A549 (cell line): ENCODE measurements at regions not wholly inside any gene's neighbourhood (a gene's known extent, or its start where the extent isn't known, plus 50 kb on each side); places are given as distances from the start of the nearest gene placed in this dataset.

Experiments used
- ATAC-seq, 2 experiments: fragments of 200-7000 bp in 1 of 2; fragments of >200 bp in 1 of 2; cut with Nextera tagmentation in 1 of 2; cut with Tn5 transposase in 1 of 2; 3 replicates each; pipeline versions ENCODE4 v1.8.0 to v1.9.1; 2018 to 2020; ENCODE audit warnings: mild to moderate bottlenecking in 1 of 2, moderate library complexity in 1 of 2
- CTCF ChIA-PET: fragments of 300-600 bp; sonication (Branson Sonifier 250); formaldehyde crosslinking; extraction: SDS; loops from one replicate; lab custom pipeline; 2021; ENCODE audit warnings: antibody characterized with exemption, inconsistent platforms; lab: Yijun Ruan, JAX
- POLR2A ChIA-PET: fragments of 350-600 bp; formaldehyde crosslinking; extraction: SDS; loops from one replicate; lab custom pipeline; 2021; ENCODE audit warnings: antibody characterized with exemption, inconsistent platforms; lab: Yijun Ruan, JAX
- DNase-seq, 2 experiments: peaks; one replicate each; pipeline versions ENCODE4 v3.0.0 to v3.0.0-alpha.2; 2011 to 2016; ENCODE audit warnings: low read depth in 1 of 2, low spot score in 1 of 2
- FAIRE-seq: peaks from 2 replicates; lab custom pipeline; 2011; peaks lifted over from hg19 to GRCh38; lab: Jason Lieb, UNC
- H3K27ac ChIP-seq, 2 experiments: fragments of >200 bp; sonication (Bioruptor Twin); formaldehyde crosslinking; 3 replicates each; pipeline ENCODE4 v1.5.1; 2016 to 2017
- H3K4me1 ChIP-seq: fragments of >200 bp; sonication (Bioruptor Twin); formaldehyde crosslinking; 3 replicates; pipeline ENCODE4 v1.6.1; 2016
- H3K4me2 ChIP-seq: fragments of >200 bp; sonication (Bioruptor Twin); formaldehyde crosslinking; 3 replicates; pipeline ENCODE4 v1.6.1; 2016
- H3K4me3 ChIP-seq: fragments of >200 bp; sonication (Bioruptor Twin); formaldehyde crosslinking; 3 replicates; pipeline ENCODE4 v1.5.1; 2016
- H3K9me3 ChIP-seq: fragments of >200 bp; sonication (Bioruptor Twin); formaldehyde crosslinking; 3 replicates; pipeline ENCODE4 v1.6.1; 2016
- BHLHE40 ChIP-seq: IDR thresholded peaks from 2 replicates; pipeline ENCODE4 v1.6.1; 2012; ENCODE audit warnings: low read depth, low read length, inconsistent platforms
- FOSB ChIP-seq: fragments of 250-450 bp; sonication (Bioruptor Pico); IDR thresholded peaks from 2 replicates; pipeline ENCODE4 v1.5.0; 2020; ENCODE audit warnings: mild to moderate bottlenecking, moderate library complexity
- FOSL2 ChIP-seq, 2 experiments: fragments of 450-650 bp in 1 of 2; fragments of >200 bp in 1 of 2; sonication (Bioruptor Twin) in 1 of 2; formaldehyde crosslinking; IDR thresholded peaks; 2 replicates each; pipeline versions ENCODE4 v1.5.0 to v1.6.1; 2016 to 2020; ENCODE audit warnings: mild to moderate bottlenecking in 1 of 2, moderate library complexity in 1 of 2
- GATA3 ChIP-seq: IDR thresholded peaks from 2 replicates; pipeline ENCODE4 v1.6.1; 2012; ENCODE audit warnings: borderline replicate concordance
- JUNB ChIP-seq: fragments of >200 bp; sonication (Bioruptor Twin); formaldehyde crosslinking; IDR thresholded peaks from 2 replicates; pipeline ENCODE4 v1.6.1; 2016
- KDM1A ChIP-seq: fragments of 200-600 bp; sonication (generic); IDR thresholded peaks from 2 replicates; pipeline ENCODE4 v1.6.1; 2016; ENCODE audit warnings: low read depth, mild to moderate bottlenecking
- MAFK ChIP-seq: fragments of 450-650 bp; IDR thresholded peaks from 2 replicates; pipeline ENCODE4 v1.6.1; 2014; ENCODE audit not compliant: partially characterized antibody
- NPAS2 ChIP-seq: fragments of 250-450 bp; sonication (Bioruptor Pico); IDR thresholded peaks from 2 replicates; pipeline ENCODE4 v1.8.0; 2022; ENCODE audit warnings: mild to moderate bottlenecking, moderate library complexity, borderline replicate concordance
- NR3C1 ChIP-seq: fragments of >200 bp; sonication (Bioruptor Twin); formaldehyde crosslinking; IDR thresholded peaks from 3 replicates; pipeline ENCODE4 v1.6.1; 2017
- PHF8 ChIP-seq: fragments of 200-600 bp; sonication (generic); IDR thresholded peaks from 2 replicates; pipeline ENCODE4 v1.6.1; 2016; ENCODE audit warnings: low read depth, mild to moderate bottlenecking, antibody characterized with exemption, moderate library complexity, borderline replicate concordance
- POLR2AphosphoS2 ChIP-seq: conservative IDR thresholded peaks from 2 replicates; pipeline ENCODE4 v1.6.1; 2012; ENCODE audit warnings: low read length, improper control_type of control experiment, inconsistent platforms
- RAD21 ChIP-seq, 2 experiments: fragments of >200 bp in 1 of 2; sonication (Bioruptor Twin) in 1 of 2; formaldehyde crosslinking in 1 of 2; IDR thresholded peaks in 1 of 2; conservative IDR thresholded peaks in 1 of 2; 2 replicates in 1 of 2; 3 replicates in 1 of 2; pipeline ENCODE4 v1.6.1; 2012 to 2018; ENCODE audit warnings: inconsistent platforms in 1 of 2
- RCOR1 ChIP-seq: fragments of 150-350 bp; IDR thresholded peaks from 2 replicates; pipeline ENCODE4 v1.6.1; 2014; ENCODE audit warnings: antibody characterized with exemption, low read length, low read depth
- SREBF2 ChIP-seq: fragments of 450-650 bp; IDR thresholded peaks from 2 replicates; pipeline ENCODE4 v1.6.1; 2014; ENCODE audit warnings: mild to moderate bottlenecking, moderate library complexity
- TFCP2L1 ChIP-seq: fragments of 250-450 bp; sonication (Bioruptor Pico); IDR thresholded peaks from 2 replicates; pipeline ENCODE4 v1.5.0; 2021; ENCODE audit warnings: mild to moderate bottlenecking
- TP53 ChIP-seq: fragments of 250-450 bp; sonication (Bioruptor Pico); IDR thresholded peaks from 2 replicates; pipeline ENCODE4 v1.5.0; 2021; ENCODE audit warnings: mild to moderate bottlenecking, moderate library complexity
- ZNF302 ChIP-seq: fragments of 250-450 bp; sonication (Bioruptor Pico); IDR thresholded peaks from 2 replicates; pipeline ENCODE4 v1.9.0; 2021; ENCODE audit warnings: inconsistent platforms, mild to moderate bottlenecking, moderate library complexity
- WGBS: methylation state at CpG from one replicate; pipeline ENCODE4 v1.1.6; 2017; ENCODE audit errors: missing lambda C conversion rate; 5-methylcytosine and 5-hydroxymethylcytosine counted together
- TF ChIP-seq, protein P1 (sequence below): fragments of 250-450 bp; sonication (Bioruptor Pico); IDR thresholded peaks from 2 replicates; pipeline ENCODE4 v1.5.0; 2020; ENCODE audit warnings: low read depth, mild to moderate bottlenecking, moderate library complexity
- TF ChIP-seq, protein P2 (sequence below): fragments of 450-650 bp; IDR thresholded peaks from 2 replicates; pipeline ENCODE4 v1.6.1; 2014; ENCODE audit warnings: antibody characterized with exemption
- TF ChIP-seq, protein P3 (sequence below): fragments of 150-350 bp; IDR thresholded peaks from 2 replicates; pipeline ENCODE4 v1.6.1; 2014; ENCODE audit warnings: low read depth, mild to moderate bottlenecking, low read length
- TF ChIP-seq, protein P4 (sequence below): fragments of 250-450 bp; sonication (Bioruptor Pico); IDR thresholded peaks from 2 replicates; pipeline ENCODE4 v1.5.0; 2021; ENCODE audit warnings: mild to moderate bottlenecking, moderate library complexity, borderline replicate concordance
- TF ChIP-seq, protein P5 (sequence below): fragments of >200 bp; sonication (Bioruptor Twin); formaldehyde crosslinking; IDR thresholded peaks from 2 replicates; pipeline ENCODE4 v1.6.1; 2016
- TF ChIP-seq, protein P6 (sequence below): fragments of >200 bp; sonication (Bioruptor Twin); formaldehyde crosslinking; IDR thresholded peaks from 3 replicates; pipeline ENCODE4 v1.5.1; 2016

DNA sequence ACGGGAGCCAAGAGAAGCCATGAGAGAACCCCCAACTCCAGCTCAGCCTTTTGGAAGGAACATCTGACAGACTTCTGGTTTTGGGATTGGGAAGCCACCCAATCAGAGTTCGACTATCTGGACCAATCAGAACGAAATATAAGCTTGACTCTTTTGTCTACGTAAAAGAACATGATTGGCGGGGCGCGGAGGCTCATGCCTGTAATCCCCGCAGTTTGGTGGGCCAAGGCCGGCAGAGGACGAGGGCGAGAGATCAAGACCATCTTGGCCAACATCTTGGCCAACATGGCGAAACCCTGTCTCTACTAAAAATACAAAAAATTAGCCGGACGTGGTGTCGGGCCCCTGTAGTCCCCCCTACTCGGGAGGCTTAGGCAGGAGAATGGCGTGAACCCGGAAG is 380.3 kb downstream of the TBL1XR1 start:
- H3K4me3 ChIP-seq: no peak overlapping the region
- no peak overlapping the region for H3K27ac ChIP-seq
- no peaks in the 10 kb centered on the region for H3K9me3 ChIP-seq
- 58% methylated on average over 14 of the region's 18 CpGs for WGBS
- POLR2A ChIA-PET: no interaction called here
- FAIRE-seq: no peak
- TF ChIP-seq TP53 (CRISPR knock-in tag) (no peak), NPAS2 (CRISPR knock-in tag) (no peak), ZNF302 (no peak), NR3C1 (no peak), MAFK (no peak), POLR2AphosphoS2 (no peak), FOSL2 (IDR thresholded peaks at IDR 0.05) (no peak), FOSL2 (CRISPR knock-in tag; IDR thresholded peaks at IDR 0.05) (no peak), GATA3 (no peak), TFCP2L1 (no peak), KDM1A (no peak), FOSB (CRISPR knock-in tag) (no peak), RCOR1 (no peak), PHF8 (no peak), SREBF2 (no peak), JUNB (no peak)
- TF ChIP-seq, protein P1, sequence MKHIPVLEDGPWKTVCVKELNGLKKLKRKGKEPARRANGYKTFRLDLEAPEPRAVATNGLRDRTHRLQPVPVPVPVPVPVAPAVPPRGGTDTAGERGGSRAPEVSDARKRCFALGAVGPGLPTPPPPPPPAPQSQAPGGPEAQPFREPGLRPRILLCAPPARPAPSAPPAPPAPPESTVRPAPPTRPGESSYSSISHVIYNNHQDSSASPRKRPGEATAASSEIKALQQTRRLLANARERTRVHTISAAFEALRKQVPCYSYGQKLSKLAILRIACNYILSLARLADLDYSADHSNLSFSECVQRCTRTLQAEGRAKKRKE (CRISPR knock-in tag): no peak
- TF ChIP-seq, protein P2, sequence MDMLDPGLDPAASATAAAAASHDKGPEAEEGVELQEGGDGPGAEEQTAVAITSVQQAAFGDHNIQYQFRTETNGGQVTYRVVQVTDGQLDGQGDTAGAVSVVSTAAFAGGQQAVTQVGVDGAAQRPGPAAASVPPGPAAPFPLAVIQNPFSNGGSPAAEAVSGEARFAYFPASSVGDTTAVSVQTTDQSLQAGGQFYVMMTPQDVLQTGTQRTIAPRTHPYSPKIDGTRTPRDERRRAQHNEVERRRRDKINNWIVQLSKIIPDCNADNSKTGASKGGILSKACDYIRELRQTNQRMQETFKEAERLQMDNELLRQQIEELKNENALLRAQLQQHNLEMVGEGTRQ: no peak
- TF ChIP-seq, protein P3, sequence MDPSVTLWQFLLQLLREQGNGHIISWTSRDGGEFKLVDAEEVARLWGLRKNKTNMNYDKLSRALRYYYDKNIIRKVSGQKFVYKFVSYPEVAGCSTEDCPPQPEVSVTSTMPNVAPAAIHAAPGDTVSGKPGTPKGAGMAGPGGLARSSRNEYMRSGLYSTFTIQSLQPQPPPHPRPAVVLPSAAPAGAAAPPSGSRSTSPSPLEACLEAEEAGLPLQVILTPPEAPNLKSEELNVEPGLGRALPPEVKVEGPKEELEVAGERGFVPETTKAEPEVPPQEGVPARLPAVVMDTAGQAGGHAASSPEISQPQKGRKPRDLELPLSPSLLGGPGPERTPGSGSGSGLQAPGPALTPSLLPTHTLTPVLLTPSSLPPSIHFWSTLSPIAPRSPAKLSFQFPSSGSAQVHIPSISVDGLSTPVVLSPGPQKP: no peak
- TF ChIP-seq, protein P4, sequence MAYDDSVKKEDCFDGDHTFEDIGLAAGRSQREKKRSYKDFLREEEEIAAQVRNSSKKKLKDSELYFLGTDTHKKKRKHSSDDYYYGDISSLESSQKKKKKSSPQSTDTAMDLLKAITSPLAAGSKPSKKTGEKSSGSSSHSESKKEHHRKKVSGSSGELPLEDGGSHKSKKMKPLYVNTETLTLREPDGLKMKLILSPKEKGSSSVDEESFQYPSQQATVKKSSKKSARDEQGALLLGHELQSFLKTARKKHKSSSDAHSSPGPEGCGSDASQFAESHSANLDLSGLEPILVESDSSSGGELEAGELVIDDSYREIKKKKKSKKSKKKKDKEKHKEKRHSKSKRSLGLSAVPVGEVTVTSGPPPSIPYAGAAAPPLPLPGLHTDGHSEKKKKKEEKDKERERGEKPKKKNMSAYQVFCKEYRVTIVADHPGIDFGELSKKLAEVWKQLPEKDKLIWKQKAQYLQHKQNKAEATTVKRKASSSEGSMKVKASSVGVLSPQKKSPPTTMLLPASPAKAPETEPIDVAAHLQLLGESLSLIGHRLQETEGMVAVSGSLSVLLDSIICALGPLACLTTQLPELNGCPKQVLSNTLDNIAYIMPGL (CRISPR knock-in tag): no peak
- TF ChIP-seq, all 56 proteins: peak for 0
- DNase-seq (no peak), ATAC-seq (no peak)
- CTCF ChIA-PET: no interaction called here
- H3K4me1 ChIP-seq: no peaks in the 10 kb centered on the region
- no peak overlapping the region for H3K4me2 ChIP-seq

DNA sequence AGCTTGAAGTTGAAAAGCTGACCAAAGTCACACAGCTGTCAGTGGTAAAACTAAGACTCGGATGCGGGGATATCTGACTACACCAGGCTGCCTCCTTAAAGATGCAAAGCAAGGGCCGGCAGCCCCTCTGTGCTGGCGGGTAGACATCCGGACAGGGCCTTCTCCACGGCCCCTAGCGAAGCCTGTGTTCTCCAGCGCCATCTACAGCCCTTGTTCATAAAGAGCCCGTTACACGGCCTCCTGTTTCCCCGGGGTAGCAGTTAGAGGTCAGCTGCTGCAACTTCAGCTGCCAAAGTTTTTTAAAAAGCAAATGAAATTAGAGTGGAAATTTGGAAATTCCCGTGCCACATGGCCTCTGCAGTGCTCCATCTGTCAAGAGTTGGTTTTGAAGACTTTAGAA is 383.0 kb downstream of the TBL1XR1 start:
- FAIRE-seq (no peak), DNase-seq (peak; percentile 5 to 39), ATAC-seq (peak; percentile 71 to 95; a peak in 5 of 6 replicates)
- no peak for TF ChIP-seq SREBF2
- TF ChIP-seq, protein P5, sequence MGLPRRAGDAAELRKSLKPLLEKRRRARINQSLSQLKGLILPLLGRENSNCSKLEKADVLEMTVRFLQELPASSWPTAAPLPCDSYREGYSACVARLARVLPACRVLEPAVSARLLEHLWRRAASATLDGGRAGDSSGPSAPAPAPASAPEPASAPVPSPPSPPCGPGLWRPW: no peak
- TF ChIP-seq RAD21 (conservative IDR thresholded peaks at IDR 0.05 in 1 of 2, IDR thresholded peaks at IDR 0.05 in 1 of 2): peak in 1 of 2 experiments; percentile 38; a peak in 2 of 5 replicates
- TF ChIP-seq, protein P6, sequence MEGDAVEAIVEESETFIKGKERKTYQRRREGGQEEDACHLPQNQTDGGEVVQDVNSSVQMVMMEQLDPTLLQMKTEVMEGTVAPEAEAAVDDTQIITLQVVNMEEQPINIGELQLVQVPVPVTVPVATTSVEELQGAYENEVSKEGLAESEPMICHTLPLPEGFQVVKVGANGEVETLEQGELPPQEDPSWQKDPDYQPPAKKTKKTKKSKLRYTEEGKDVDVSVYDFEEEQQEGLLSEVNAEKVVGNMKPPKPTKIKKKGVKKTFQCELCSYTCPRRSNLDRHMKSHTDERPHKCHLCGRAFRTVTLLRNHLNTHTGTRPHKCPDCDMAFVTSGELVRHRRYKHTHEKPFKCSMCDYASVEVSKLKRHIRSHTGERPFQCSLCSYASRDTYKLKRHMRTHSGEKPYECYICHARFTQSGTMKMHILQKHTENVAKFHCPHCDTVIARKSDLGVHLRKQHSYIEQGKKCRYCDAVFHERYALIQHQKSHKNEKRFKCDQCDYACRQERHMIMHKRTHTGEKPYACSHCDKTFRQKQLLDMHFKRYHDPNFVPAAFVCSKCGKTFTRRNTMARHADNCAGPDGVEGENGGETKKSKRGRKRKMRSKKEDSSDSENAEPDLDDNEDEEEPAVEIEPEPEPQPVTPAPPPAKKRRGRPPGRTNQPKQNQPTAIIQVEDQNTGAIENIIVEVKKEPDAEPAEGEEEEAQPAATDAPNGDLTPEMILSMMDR: peak; percentile 19; the same call in 1 of the 3 replicates
- TF ChIP-seq BHLHE40: no peak
- TF ChIP-seq ZNF302: no peak
- CTCF ChIA-PET: interaction anchor here (0.7 kb wide), 1 partner anchor 106 kb away, joined by 3 read pairs; no protein-coding TSS in a partner anchor
- Histone ChIP-seq H3K4me3 (no peak overlapping the region), H3K4me1 (no peaks in the 10 kb centered on the region), H3K27ac (no peak overlapping the region), H3K4me2 (no peak overlapping the region), H3K9me3 (no peaks in the 10 kb centered on the region)
- WGBS: 19% methylated on average over 7 of the region's 12 CpGs
- POLR2A ChIA-PET: no interaction called here
